A549 (cell line): ENCODE measurements at regions not wholly inside any gene's neighbourhood (a gene's known extent, or its start where the extent isn't known, plus 50 kb on each side); places are given as distances from the start of the nearest gene placed in this dataset.

ENCODE experiments used
- ATAC-seq, 2 experiments: fragments of 200-7000 bp in 1 of 2; fragments of >200 bp in 1 of 2; cut with Nextera tagmentation in 1 of 2; cut with Tn5 transposase in 1 of 2; 3 replicates each; pipeline versions ENCODE4 v1.8.0 to v1.9.1; 2018 to 2020; ENCODE audit warnings: mild to moderate bottlenecking in 1 of 2, moderate library complexity in 1 of 2
- CTCF ChIA-PET: fragments of 300-600 bp; sonication (Branson Sonifier 250); formaldehyde crosslinking; extraction: SDS; loops from one replicate; lab custom pipeline; 2021; ENCODE audit warnings: antibody characterized with exemption, inconsistent platforms; lab: Yijun Ruan, JAX
- POLR2A ChIA-PET: fragments of 350-600 bp; formaldehyde crosslinking; extraction: SDS; loops from one replicate; lab custom pipeline; 2021; ENCODE audit warnings: antibody characterized with exemption, inconsistent platforms; lab: Yijun Ruan, JAX
- DNase-seq, 2 experiments: peaks; one replicate each; pipeline versions ENCODE4 v3.0.0 to v3.0.0-alpha.2; 2011 to 2016; ENCODE audit warnings: low read depth in 1 of 2, low spot score in 1 of 2
- FAIRE-seq: peaks from 2 replicates; lab custom pipeline; 2011; peaks lifted over from hg19 to GRCh38; lab: Jason Lieb, UNC
- H3K27ac ChIP-seq, 2 experiments: fragments of >200 bp; sonication (Bioruptor Twin); formaldehyde crosslinking; 3 replicates each; pipeline ENCODE4 v1.5.1; 2016 to 2017
- H3K4me1 ChIP-seq: fragments of >200 bp; sonication (Bioruptor Twin); formaldehyde crosslinking; 3 replicates; pipeline ENCODE4 v1.6.1; 2016
- H3K4me2 ChIP-seq: fragments of >200 bp; sonication (Bioruptor Twin); formaldehyde crosslinking; 3 replicates; pipeline ENCODE4 v1.6.1; 2016
- H3K4me3 ChIP-seq: fragments of >200 bp; sonication (Bioruptor Twin); formaldehyde crosslinking; 3 replicates; pipeline ENCODE4 v1.5.1; 2016
- H3K9me3 ChIP-seq: fragments of >200 bp; sonication (Bioruptor Twin); formaldehyde crosslinking; 3 replicates; pipeline ENCODE4 v1.6.1; 2016
- CEBPB ChIP-seq, 2 experiments: fragments of >200 bp in 1 of 2; sonication (Bioruptor Twin) in 1 of 2; formaldehyde crosslinking in 1 of 2; IDR thresholded peaks; 2 replicates each; pipeline ENCODE4 v1.6.1; 2012 to 2016
- CHD2 ChIP-seq: fragments of 150-350 bp; IDR thresholded peaks from 2 replicates; pipeline ENCODE4 v1.6.1; 2014; ENCODE audit warnings: low read length; ENCODE audit not compliant: partially characterized antibody
- EHF ChIP-seq: fragments of 250-450 bp; sonication (Bioruptor Pico); IDR thresholded peaks from 2 replicates; pipeline ENCODE4 v1.5.0; 2020; ENCODE audit warnings: mild to moderate bottlenecking
- EP300 ChIP-seq, 2 experiments: fragments of >200 bp; sonication (Bioruptor Twin); formaldehyde crosslinking; IDR thresholded peaks; 2 replicates in 1 of 2; 3 replicates in 1 of 2; pipeline ENCODE4 v1.6.1; 2016 to 2017
- HEYL ChIP-seq: fragments of 250-450 bp; sonication (Bioruptor Pico); IDR thresholded peaks from 2 replicates; pipeline ENCODE4 v1.8.0; 2021; ENCODE audit warnings: mild to moderate bottlenecking, moderate library complexity
- HOXB13 ChIP-seq: fragments of 250-450 bp; sonication (Bioruptor Pico); IDR thresholded peaks from 2 replicates; pipeline ENCODE4 v1.5.0; 2020; ENCODE audit warnings: low read depth, mild to moderate bottlenecking, moderate library complexity
- JUNB ChIP-seq: fragments of >200 bp; sonication (Bioruptor Twin); formaldehyde crosslinking; IDR thresholded peaks from 2 replicates; pipeline ENCODE4 v1.6.1; 2016
- NR3C1 ChIP-seq: fragments of >200 bp; sonication (Bioruptor Twin); formaldehyde crosslinking; IDR thresholded peaks from 3 replicates; pipeline ENCODE4 v1.6.1; 2017
- RCOR1 ChIP-seq: fragments of 150-350 bp; IDR thresholded peaks from 2 replicates; pipeline ENCODE4 v1.6.1; 2014; ENCODE audit warnings: antibody characterized with exemption, low read length, low read depth
- SMC3 ChIP-seq: fragments of >200 bp; sonication (Bioruptor Twin); formaldehyde crosslinking; IDR thresholded peaks from 3 replicates; pipeline ENCODE4 v1.6.1; 2018; ENCODE audit warnings: inconsistent platforms
- ZNF302 ChIP-seq: fragments of 250-450 bp; sonication (Bioruptor Pico); IDR thresholded peaks from 2 replicates; pipeline ENCODE4 v1.9.0; 2021; ENCODE audit warnings: inconsistent platforms, mild to moderate bottlenecking, moderate library complexity
- WGBS: methylation state at CpG from one replicate; pipeline ENCODE4 v1.1.6; 2017; ENCODE audit errors: missing lambda C conversion rate; 5-methylcytosine and 5-hydroxymethylcytosine counted together
- TF ChIP-seq, protein P1 (sequence below): fragments of >200 bp; sonication (Bioruptor Twin); formaldehyde crosslinking; IDR thresholded peaks from 3 replicates; pipeline ENCODE4 v1.6.1; 2016
- TF ChIP-seq, protein P2 (sequence below): fragments of 150-350 bp; IDR thresholded peaks from 2 replicates; pipeline ENCODE4 v1.6.1; 2014; ENCODE audit warnings: low read depth, mild to moderate bottlenecking, low read length
- TF ChIP-seq, protein P3 (sequence below): fragments of 450-650 bp; IDR thresholded peaks from 2 replicates; pipeline ENCODE4 v1.6.1; 2014; ENCODE audit warnings: antibody characterized with exemption
- TF ChIP-seq, protein P4 (sequence below): fragments of 250-450 bp; sonication (Bioruptor Pico); IDR thresholded peaks from 2 replicates; pipeline ENCODE4 v1.5.0; 2020; ENCODE audit warnings: low read depth, mild to moderate bottlenecking, moderate library complexity
- TF ChIP-seq, protein P5 (sequence below): fragments of 200-600 bp; sonication (generic); IDR thresholded peaks from 2 replicates; pipeline ENCODE4 v1.6.1; 2016; ENCODE audit warnings: antibody characterized with exemption, mild to moderate bottlenecking, moderate library complexity
- TF ChIP-seq, protein P6 (sequence below): fragments of >200 bp; sonication (Bioruptor Twin); formaldehyde crosslinking; IDR thresholded peaks from 2 replicates; pipeline ENCODE4 v1.6.1; 2016
- TF ChIP-seq, protein P7 (sequence below): fragments of >200 bp; sonication (Bioruptor Twin); formaldehyde crosslinking; IDR thresholded peaks from 3 replicates; pipeline ENCODE4 v1.5.1; 2016

DNA sequence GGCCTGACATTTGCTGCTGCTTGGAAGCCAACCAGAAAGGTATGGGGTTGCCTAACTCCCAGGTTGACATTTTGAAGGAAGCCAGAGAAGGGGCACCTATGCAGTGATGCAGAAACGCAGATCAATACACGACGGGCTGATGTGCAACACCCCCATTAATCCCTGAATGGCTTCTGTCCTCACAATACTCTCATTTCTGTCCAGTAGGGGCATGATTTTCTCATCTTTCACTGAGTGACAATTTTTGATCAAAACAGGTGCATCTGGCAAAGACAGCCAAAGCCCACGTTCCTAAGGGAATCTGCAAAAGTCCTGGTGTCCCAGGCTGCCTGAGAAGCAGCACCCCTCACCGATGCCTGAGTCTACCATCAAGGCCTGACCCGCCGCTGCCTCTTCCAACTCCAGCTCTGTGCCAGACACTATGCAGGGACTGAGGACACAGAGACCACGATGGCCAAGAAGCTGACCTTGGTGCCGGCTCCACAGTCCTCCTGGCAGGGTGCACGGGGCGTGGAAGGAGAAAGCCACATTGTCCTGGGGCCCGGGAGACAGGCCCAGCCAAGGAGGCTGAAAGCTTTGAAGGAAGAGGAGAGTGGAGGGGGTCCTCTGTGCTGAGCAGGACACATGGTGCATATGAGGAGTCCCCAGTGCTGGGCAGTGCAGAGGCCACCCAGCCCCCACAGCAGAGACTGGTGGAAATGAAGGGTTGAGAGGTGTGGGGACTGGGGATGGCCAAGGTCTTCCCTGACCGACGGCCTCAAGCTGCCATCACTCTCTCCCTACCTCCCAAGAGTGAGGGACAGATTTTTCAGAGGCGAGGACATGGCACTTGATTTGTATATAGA lies 159.6 kb downstream of the NUP210 start:
- no peak for DNase-seq
- ChIA-PET CTCF (interaction anchor here (0.5 to 1.6 kb wide), 6 partner anchors 9 to 1208 kb away, joined by 3 to 9 read pairs (median 4); no protein-coding TSS in a partner anchor), POLR2A (no interaction called here)
- ATAC-seq: peak in 1 of 2 experiments; percentile 48; a peak in 3 of 6 replicates
- FAIRE-seq: no peak
- H3K9me3 ChIP-seq: no peaks in the 10 kb centered on the region
- no peak overlapping the region for H3K4me2 ChIP-seq
- H3K4me1 ChIP-seq: peaks cover 9% of the 10 kb centered on the region; the same call in 1 of the 3 replicates
- H3K27ac ChIP-seq: no peak overlapping the region
- 74% methylated on average over 15 of the region's 15 CpGs for WGBS
- no peak for TF ChIP-seq RCOR1
- no peak for TF ChIP-seq EP300 (IDR thresholded peaks at IDR 0.05)
- TF ChIP-seq, protein P1, sequence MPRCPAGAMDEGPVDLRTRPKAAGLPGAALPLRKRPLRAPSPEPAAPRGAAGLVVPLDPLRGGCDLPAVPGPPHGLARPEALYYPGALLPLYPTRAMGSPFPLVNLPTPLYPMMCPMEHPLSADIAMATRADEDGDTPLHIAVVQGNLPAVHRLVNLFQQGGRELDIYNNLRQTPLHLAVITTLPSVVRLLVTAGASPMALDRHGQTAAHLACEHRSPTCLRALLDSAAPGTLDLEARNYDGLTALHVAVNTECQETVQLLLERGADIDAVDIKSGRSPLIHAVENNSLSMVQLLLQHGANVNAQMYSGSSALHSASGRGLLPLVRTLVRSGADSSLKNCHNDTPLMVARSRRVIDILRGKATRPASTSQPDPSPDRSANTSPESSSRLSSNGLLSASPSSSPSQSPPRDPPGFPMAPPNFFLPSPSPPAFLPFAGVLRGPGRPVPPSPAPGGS: no peak
- TF ChIP-seq, protein P2, sequence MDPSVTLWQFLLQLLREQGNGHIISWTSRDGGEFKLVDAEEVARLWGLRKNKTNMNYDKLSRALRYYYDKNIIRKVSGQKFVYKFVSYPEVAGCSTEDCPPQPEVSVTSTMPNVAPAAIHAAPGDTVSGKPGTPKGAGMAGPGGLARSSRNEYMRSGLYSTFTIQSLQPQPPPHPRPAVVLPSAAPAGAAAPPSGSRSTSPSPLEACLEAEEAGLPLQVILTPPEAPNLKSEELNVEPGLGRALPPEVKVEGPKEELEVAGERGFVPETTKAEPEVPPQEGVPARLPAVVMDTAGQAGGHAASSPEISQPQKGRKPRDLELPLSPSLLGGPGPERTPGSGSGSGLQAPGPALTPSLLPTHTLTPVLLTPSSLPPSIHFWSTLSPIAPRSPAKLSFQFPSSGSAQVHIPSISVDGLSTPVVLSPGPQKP: no peak
- no peak for TF ChIP-seq HOXB13 (CRISPR knock-in tag)
- no peak for TF ChIP-seq ZNF302 (CRISPR knock-in tag)
- TF ChIP-seq, protein P3, sequence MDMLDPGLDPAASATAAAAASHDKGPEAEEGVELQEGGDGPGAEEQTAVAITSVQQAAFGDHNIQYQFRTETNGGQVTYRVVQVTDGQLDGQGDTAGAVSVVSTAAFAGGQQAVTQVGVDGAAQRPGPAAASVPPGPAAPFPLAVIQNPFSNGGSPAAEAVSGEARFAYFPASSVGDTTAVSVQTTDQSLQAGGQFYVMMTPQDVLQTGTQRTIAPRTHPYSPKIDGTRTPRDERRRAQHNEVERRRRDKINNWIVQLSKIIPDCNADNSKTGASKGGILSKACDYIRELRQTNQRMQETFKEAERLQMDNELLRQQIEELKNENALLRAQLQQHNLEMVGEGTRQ: no peak
- TF ChIP-seq SMC3: no peak
- TF ChIP-seq JUNB: no peak
- TF ChIP-seq CEBPB (IDR thresholded peaks at IDR 0.05): no peak
- TF ChIP-seq CHD2: no peak
- TF ChIP-seq HEYL (CRISPR knock-in tag): no peak
- TF ChIP-seq, protein P4, sequence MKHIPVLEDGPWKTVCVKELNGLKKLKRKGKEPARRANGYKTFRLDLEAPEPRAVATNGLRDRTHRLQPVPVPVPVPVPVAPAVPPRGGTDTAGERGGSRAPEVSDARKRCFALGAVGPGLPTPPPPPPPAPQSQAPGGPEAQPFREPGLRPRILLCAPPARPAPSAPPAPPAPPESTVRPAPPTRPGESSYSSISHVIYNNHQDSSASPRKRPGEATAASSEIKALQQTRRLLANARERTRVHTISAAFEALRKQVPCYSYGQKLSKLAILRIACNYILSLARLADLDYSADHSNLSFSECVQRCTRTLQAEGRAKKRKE: no peak
- TF ChIP-seq, protein P5, sequence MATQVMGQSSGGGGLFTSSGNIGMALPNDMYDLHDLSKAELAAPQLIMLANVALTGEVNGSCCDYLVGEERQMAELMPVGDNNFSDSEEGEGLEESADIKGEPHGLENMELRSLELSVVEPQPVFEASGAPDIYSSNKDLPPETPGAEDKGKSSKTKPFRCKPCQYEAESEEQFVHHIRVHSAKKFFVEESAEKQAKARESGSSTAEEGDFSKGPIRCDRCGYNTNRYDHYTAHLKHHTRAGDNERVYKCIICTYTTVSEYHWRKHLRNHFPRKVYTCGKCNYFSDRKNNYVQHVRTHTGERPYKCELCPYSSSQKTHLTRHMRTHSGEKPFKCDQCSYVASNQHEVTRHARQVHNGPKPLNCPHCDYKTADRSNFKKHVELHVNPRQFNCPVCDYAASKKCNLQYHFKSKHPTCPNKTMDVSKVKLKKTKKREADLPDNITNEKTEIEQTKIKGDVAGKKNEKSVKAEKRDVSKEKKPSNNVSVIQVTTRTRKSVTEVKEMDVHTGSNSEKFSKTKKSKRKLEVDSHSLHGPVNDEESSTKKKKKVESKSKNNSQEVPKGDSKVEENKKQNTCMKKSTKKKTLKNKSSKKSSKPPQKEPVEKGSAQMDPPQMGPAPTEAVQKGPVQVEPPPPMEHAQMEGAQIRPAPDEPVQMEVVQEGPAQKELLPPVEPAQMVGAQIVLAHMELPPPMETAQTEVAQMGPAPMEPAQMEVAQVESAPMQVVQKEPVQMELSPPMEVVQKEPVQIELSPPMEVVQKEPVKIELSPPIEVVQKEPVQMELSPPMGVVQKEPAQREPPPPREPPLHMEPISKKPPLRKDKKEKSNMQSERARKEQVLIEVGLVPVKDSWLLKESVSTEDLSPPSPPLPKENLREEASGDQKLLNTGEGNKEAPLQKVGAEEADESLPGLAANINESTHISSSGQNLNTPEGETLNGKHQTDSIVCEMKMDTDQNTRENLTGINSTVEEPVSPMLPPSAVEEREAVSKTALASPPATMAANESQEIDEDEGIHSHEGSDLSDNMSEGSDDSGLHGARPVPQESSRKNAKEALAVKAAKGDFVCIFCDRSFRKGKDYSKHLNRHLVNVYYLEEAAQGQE: no peak
- TF ChIP-seq EHF: no peak
- TF ChIP-seq, protein P6, sequence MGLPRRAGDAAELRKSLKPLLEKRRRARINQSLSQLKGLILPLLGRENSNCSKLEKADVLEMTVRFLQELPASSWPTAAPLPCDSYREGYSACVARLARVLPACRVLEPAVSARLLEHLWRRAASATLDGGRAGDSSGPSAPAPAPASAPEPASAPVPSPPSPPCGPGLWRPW: no peak
- no peak for TF ChIP-seq NR3C1
- TF ChIP-seq, protein P7, sequence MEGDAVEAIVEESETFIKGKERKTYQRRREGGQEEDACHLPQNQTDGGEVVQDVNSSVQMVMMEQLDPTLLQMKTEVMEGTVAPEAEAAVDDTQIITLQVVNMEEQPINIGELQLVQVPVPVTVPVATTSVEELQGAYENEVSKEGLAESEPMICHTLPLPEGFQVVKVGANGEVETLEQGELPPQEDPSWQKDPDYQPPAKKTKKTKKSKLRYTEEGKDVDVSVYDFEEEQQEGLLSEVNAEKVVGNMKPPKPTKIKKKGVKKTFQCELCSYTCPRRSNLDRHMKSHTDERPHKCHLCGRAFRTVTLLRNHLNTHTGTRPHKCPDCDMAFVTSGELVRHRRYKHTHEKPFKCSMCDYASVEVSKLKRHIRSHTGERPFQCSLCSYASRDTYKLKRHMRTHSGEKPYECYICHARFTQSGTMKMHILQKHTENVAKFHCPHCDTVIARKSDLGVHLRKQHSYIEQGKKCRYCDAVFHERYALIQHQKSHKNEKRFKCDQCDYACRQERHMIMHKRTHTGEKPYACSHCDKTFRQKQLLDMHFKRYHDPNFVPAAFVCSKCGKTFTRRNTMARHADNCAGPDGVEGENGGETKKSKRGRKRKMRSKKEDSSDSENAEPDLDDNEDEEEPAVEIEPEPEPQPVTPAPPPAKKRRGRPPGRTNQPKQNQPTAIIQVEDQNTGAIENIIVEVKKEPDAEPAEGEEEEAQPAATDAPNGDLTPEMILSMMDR: no peak
- H3K4me3 ChIP-seq: no peak overlapping the region
